Mammary epithelial cell (primary cell): ENCODE measurements at regions not wholly inside any gene's neighbourhood (a gene's known extent, or its start where the extent isn't known, plus 50 kb on each side); places are given as distances from the start of the nearest gene placed in this dataset.

Experiments used
- EZH2 ChIP-seq: IDR thresholded peaks from 2 replicates; pipeline ENCODE4 v1.6.1; 2012; ENCODE audit warnings: low read length, inconsistent platforms, borderline replicate concordance
- TF ChIP-seq, protein P1 (sequence below), 2 donors: IDR thresholded peaks in 1 of 2; conservative IDR thresholded peaks in 1 of 2; 2 replicates each; pipeline ENCODE4 v1.5.1; 2011 to 2012; ENCODE audit warnings: inconsistent platforms in 2 of 2, low read length in 2 of 2, mild to moderate bottlenecking in 2 of 2, control low read depth in 1 of 2, low read depth in 1 of 2; ENCODE audit not compliant: insufficient read depth in 1 of 2; ENCODE audit errors: extremely low read depth in 1 of 2

DNA sequence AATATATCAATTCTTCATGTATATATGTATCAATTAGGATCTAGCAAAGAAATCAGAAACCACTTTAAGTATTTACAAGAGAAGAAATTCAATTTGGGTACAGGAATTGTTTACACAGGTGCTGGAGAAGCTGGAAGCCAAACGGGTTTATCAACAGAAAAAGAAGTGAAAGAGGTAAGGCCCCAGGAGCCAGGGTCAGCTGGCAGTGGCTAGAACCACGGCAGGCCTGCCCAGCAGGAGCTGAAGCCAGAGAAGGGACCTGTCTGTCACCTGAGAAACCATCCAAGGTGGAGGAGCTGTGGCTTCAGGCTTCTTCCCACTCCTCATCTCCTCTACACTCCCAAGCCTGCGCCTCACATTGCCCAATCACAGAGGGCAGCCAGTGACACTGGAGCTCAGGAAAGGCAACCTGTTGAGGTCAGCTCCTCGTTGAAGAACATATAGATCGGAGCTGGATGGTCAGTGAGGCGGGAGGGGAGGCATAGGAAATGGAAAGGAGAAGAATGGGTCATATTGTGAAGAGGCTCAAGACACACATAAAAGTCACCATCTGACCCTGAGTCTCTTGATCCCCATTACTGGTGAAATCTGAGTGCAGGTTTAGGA is 182.6 kb downstream of the REEP3 start:
- no peak for TF ChIP-seq EZH2
- TF ChIP-seq, protein P1, sequence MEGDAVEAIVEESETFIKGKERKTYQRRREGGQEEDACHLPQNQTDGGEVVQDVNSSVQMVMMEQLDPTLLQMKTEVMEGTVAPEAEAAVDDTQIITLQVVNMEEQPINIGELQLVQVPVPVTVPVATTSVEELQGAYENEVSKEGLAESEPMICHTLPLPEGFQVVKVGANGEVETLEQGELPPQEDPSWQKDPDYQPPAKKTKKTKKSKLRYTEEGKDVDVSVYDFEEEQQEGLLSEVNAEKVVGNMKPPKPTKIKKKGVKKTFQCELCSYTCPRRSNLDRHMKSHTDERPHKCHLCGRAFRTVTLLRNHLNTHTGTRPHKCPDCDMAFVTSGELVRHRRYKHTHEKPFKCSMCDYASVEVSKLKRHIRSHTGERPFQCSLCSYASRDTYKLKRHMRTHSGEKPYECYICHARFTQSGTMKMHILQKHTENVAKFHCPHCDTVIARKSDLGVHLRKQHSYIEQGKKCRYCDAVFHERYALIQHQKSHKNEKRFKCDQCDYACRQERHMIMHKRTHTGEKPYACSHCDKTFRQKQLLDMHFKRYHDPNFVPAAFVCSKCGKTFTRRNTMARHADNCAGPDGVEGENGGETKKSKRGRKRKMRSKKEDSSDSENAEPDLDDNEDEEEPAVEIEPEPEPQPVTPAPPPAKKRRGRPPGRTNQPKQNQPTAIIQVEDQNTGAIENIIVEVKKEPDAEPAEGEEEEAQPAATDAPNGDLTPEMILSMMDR (conservative IDR thresholded peaks at IDR 0.05 in 1 of 2, IDR thresholded peaks at IDR 0.05 in 1 of 2; ENCODE audit: extremely low read depth in 1 of 2, insufficient read depth in 1 of 2, low read depth in 1 of 2, low read length in 2 of 2) = no peak
